HG03175 (cell line): ENCODE measurements at regions not wholly inside any gene's neighbourhood (a gene's known extent, or its start where the extent isn't known, plus 50 kb on each side); places are given as distances from the start of the nearest gene placed in this dataset.
A peak's percentile ranks its signal among the peaks of the same experiment; 100 is the strongest.

Experiments
- ATAC-seq: cut with Tn5 transposase; IDR thresholded peaks from one replicate; pipeline ENCODE4 v1.9.1; 2021; ENCODE audit warnings: mild to moderate bottlenecking, moderate library complexity; ENCODE audit not compliant: unreplicated experiment

GRCh38 chr11:95494856-95495255, 263.9 kb upstream of the SESN3 start:
- no peak for ATAC-seq

- no peak for ATAC-seq
These were observed 263.2 kb upstream of the SESN3 start for GRCh38 chr11:95494167-95494566.

- ATAC-seq: no peak
These were observed 259.6 kb upstream of the SESN3 start for GRCh38 chr11:95490625-95491024.

- ATAC-seq: no peak
These were observed 256.9 kb upstream of the SESN3 start for GRCh38 chr11:95487938-95488337.

- peak; percentile 100 for ATAC-seq
These were observed 256.4 kb upstream of the SESN3 start for GRCh38 chr11:95487391-95487790.

GRCh38 chr11:95486979-95487378, 256.0 kb upstream of the SESN3 start:
- ATAC-seq: peak; percentile 8

GRCh38 chr11:95486466-95486865, 255.5 kb upstream of the SESN3 start:
- no peak for ATAC-seq

- ATAC-seq: no peak
These were observed 254.3 kb upstream of the SESN3 start for GRCh38 chr11:95485115-95485900.

- ATAC-seq: no peak
These were observed 252.3 kb upstream of the SESN3 start for GRCh38 chr11:95483339-95483738.

- no peak for ATAC-seq
These were observed 247.0 kb upstream of the SESN3 start for GRCh38 chr11:95478003-95478402.

- no peak for ATAC-seq
These were observed 238.3 kb upstream of the SESN3 start for GRCh38 chr11:95469258-95469657.

GRCh38 chr11:95466416-95466815, 235.4 kb upstream of the SESN3 start:
- ATAC-seq: peak; percentile 70

- ATAC-seq: no peak
These were observed 234.9 kb upstream of the SESN3 start for GRCh38 chr11:95465887-95466286.

GRCh38 chr11:95461858-95462257, 230.9 kb upstream of the SESN3 start:
- ATAC-seq: peak; percentile 63

- no peak for ATAC-seq
These were observed 230.3 kb upstream of the SESN3 start for GRCh38 chr11:95461348-95461747.

- no peak for ATAC-seq
These were observed 228.5 kb upstream of the SESN3 start for GRCh38 chr11:95459291-95460042.

- ATAC-seq: no peak
These were observed 225.9 kb upstream of the SESN3 start for GRCh38 chr11:95456714-95457491.

GRCh38 chr11:95455228-95455970, 224.4 kb upstream of the SESN3 start:
- ATAC-seq: no peak

- no peak for ATAC-seq
These were observed 222.7 kb upstream of the SESN3 start for GRCh38 chr11:95453616-95454171.

GRCh38 chr11:95451682-95452081, 220.7 kb upstream of the SESN3 start:
- no peak for ATAC-seq
